HepG2 (cell line): ENCODE measurements at regions not wholly inside any gene's neighbourhood (a gene's known extent, or its start where the extent isn't known, plus 50 kb on each side); places are given as distances from the start of the nearest gene placed in this dataset.

Source experiments
- AGO1 ChIP-seq: fragments of 200-400 bp; formaldehyde crosslinking; IDR thresholded peaks from 2 replicates; pipeline ENCODE4 v1.6.1; 2017; ENCODE audit warnings: mild to moderate bottlenecking, low read depth, low read length, moderate library complexity; ENCODE audit not compliant: poor library complexity, severe bottlenecking
- HNF4G ChIP-seq, 2 experiments: sonication (generic) in 1 of 2; formaldehyde crosslinking in 1 of 2; IDR thresholded peaks; 2 replicates each; pipeline versions ENCODE4 v1.4.0 to v1.6.1; 2011 to 2020; ENCODE audit warnings: borderline replicate concordance in 2 of 2, low read depth in 2 of 2, mild to moderate bottlenecking in 2 of 2, low read length in 1 of 2, missing genetic modification reagents in 1 of 2, moderate library complexity in 1 of 2
- NR3C1 ChIP-seq: sonication (generic); formaldehyde crosslinking; IDR thresholded peaks from 2 replicates; pipeline ENCODE4 v1.4.0; 2020; ENCODE audit warnings: missing genetic modification reagents
- ZBTB40 ChIP-seq, 2 experiments: fragments of 450-650 bp in 1 of 2; sonication (generic) in 1 of 2; formaldehyde crosslinking in 1 of 2; IDR thresholded peaks; 2 replicates each; pipeline versions ENCODE4 v1.6.1 to v1.8.0; 2016 to 2022; ENCODE audit warnings: antibody characterized with exemption in 1 of 2, mild to moderate bottlenecking in 1 of 2, missing genetic modification reagents in 1 of 2
- ZBTB8A ChIP-seq: sonication (generic); formaldehyde crosslinking; IDR thresholded peaks from 2 replicates; pipeline ENCODE4 v1.4.0; 2020; ENCODE audit warnings: mild to moderate bottlenecking, low read depth, missing genetic modification reagents, borderline replicate concordance
- ZNF354B ChIP-seq: sonication (generic); formaldehyde crosslinking; IDR thresholded peaks from 2 replicates; pipeline ENCODE4 v1.8.0; 2022; ENCODE audit warnings: mild to moderate bottlenecking, missing genetic modification reagents
- ZNF414 ChIP-seq: sonication (generic); formaldehyde crosslinking; IDR thresholded peaks from 2 replicates; pipeline ENCODE4 v1.5.0; 2020; ENCODE audit warnings: missing genetic modification reagents

GRCh38 chr3:70890020-70890394 lies 577.6 kb upstream of the MDFIC2 start (continued):
- TF ChIP-seq ZBTB40 (IDR thresholded peaks at IDR 0.05) (no peak), ZBTB40 (CRISPR knock-in tag; IDR thresholded peaks at IDR 0.05) (no peak), ZNF354B (CRISPR knock-in tag) (no peak), ZBTB8A (CRISPR knock-in tag) (no peak), AGO1 (no peak), NR3C1 (CRISPR knock-in tag) (no peak), ZNF414 (CRISPR knock-in tag) (no peak), HNF4G (IDR thresholded peaks at IDR 0.05; ENCODE audit: borderline replicate concordance, low read depth, low read length) (no peak), HNF4G (CRISPR knock-in tag; IDR thresholded peaks at IDR 0.05; ENCODE audit: borderline replicate concordance, low read depth) (no peak)
